GM12891 (cell line): ENCODE measurements at regions not wholly inside any gene's neighbourhood (a gene's known extent, or its start where the extent isn't known, plus 50 kb on each side); places are given as distances from the start of the nearest gene placed in this dataset.
"Not testable (repeated sequence)": the region's sequence is repeated elsewhere in the genome, so short reads cannot be mapped to it uniquely, and the experiment has no call there.

Experiments used
- DNase-seq: peaks from one replicate; pipeline ENCODE4 v3.0.0; 2011; ENCODE audit warnings: low spot score; ENCODE audit not compliant: insufficient read length
- FAIRE-seq: peaks from 2 replicates; lab custom pipeline; 2011; peaks lifted over from hg19 to GRCh38; lab: Jason Lieb, UNC
- PAX5 ChIP-seq: IDR thresholded peaks from 2 replicates; pipeline ENCODE4 v1.6.1; 2011; ENCODE audit warnings: low read length, moderate library complexity, mild to moderate bottlenecking; ENCODE audit not compliant: insufficient read depth, severe bottlenecking
- POLR2A ChIP-seq: IDR thresholded peaks from 2 replicates; pipeline ENCODE4 v1.6.1; 2011; ENCODE audit warnings: low read depth, low read length, control low read depth
- POLR2AphosphoS5 ChIP-seq: IDR thresholded peaks from 2 replicates; pipeline ENCODE4 v1.6.1; 2011; ENCODE audit warnings: low read depth, low read length, control low read depth
- POU2F2 ChIP-seq: IDR thresholded peaks from 2 replicates; pipeline ENCODE4 v1.6.1; 2011; ENCODE audit warnings: low read depth, mild to moderate bottlenecking, control low read depth, low read length, moderate library complexity
- SPI1 ChIP-seq: IDR thresholded peaks from 2 replicates; pipeline ENCODE4 v1.6.1; 2011; ENCODE audit warnings: low read depth, low read length, control low read depth
- TAF1 ChIP-seq: IDR thresholded peaks from 2 replicates; pipeline ENCODE4 v1.6.1; 2011; ENCODE audit warnings: low read depth, low read length, control low read depth

- TF ChIP-seq POLR2A = no peak
- no peak for DNase-seq
- no peak for FAIRE-seq
Observed at GRCh38 chr6:27754408-27754782, 157.8 kb downstream of the OR2B2 start.

GRCh38 chr6:27753668-27754407, 158.4 kb downstream of the OR2B2 start:
- FAIRE-seq = peak; percentile 96
- no peak for DNase-seq
- TF ChIP-seq SPI1 (peak; percentile 81), POLR2AphosphoS5 (no peak), PAX5 (peak; percentile 89), POU2F2 (no peak), POLR2A (no peak), TAF1 (no peak)

- no peak for DNase-seq
- FAIRE-seq = peak; percentile 66
Observed at GRCh38 chr6:27752038-27752885, 159.9 kb downstream of the OR2B2 start.

GRCh38 chr6:27748661-27749060, 163.5 kb downstream of the OR2B2 start:
- DNase-seq = no peak
- FAIRE-seq = no peak
- TF ChIP-seq POLR2A = no peak
- TF ChIP-seq TAF1 = no peak
- no peak for TF ChIP-seq POLR2AphosphoS5
- no peak for TF ChIP-seq POU2F2
- TF ChIP-seq SPI1 = no peak
- no peak for TF ChIP-seq PAX5

More at GRCh38 chr6:27752038-27752885, 159.9 kb downstream of the OR2B2 start:
- TF ChIP-seq TAF1 = no peak
- TF ChIP-seq POLR2A = no peak
- TF ChIP-seq POLR2AphosphoS5 = no peak
- no peak for TF ChIP-seq POU2F2
- TF ChIP-seq PAX5 = no peak
- TF ChIP-seq SPI1 = no peak

- DNase-seq (no peak), FAIRE-seq (no peak)
- no peak for TF ChIP-seq POLR2AphosphoS5
- no peak for TF ChIP-seq POLR2A
Observed at GRCh38 chr6:27747637-27748036, 164.6 kb downstream of the OR2B2 start.

- DNase-seq, FAIRE-seq: not testable (repeated sequence)
Observed at GRCh38 chr6:27746860-27747259, 165.3 kb downstream of the OR2B2 start.

GRCh38 chr6:27743787-27744186, 168.4 kb downstream of the OR2B2 start:
- TF ChIP-seq SPI1 (no peak), POU2F2 (no peak), PAX5 (no peak), POLR2AphosphoS5 (no peak), POLR2A (no peak), TAF1 (no peak)
- FAIRE-seq (no peak), DNase-seq (no peak)

GRCh38 chr6:27742833-27743573, 169.2 kb downstream of the OR2B2 start:
- TF ChIP-seq POLR2A (no peak), TAF1 (no peak), SPI1 (no peak), POLR2AphosphoS5 (no peak), PAX5 (no peak), POU2F2 (no peak)
- DNase-seq (no peak), FAIRE-seq (no peak)

GRCh38 chr6:27739902-27740301, 172.3 kb downstream of the OR2B2 start:
- not testable (repeated sequence) for FAIRE-seq, DNase-seq

GRCh38 chr6:27736686-27737085, 175.5 kb downstream of the OR2B2 start:
- FAIRE-seq = no peak
- no peak for TF ChIP-seq POLR2AphosphoS5
- TF ChIP-seq SPI1 = no peak
- DNase-seq = no peak
